NCI-H82 (cell line): ENCODE measurements at regions not wholly inside any gene's neighbourhood (a gene's known extent, or its start where the extent isn't known, plus 50 kb on each side); places are given as distances from the start of the nearest gene placed in this dataset.

Experiments used
- DNase-seq: peaks from one replicate; lab custom pipeline; 2025; lab: John Stamatoyannopoulos, UW

GRCh38 chr1:68378296-68379084 is 71.3 kb downstream of the RPE65 start:
- peak; percentile 89 for DNase-seq

- DNase-seq: peak; percentile 88
These were observed 72.7 kb downstream of the RPE65 start for GRCh38 chr1:68377098-68377497.

DNA sequence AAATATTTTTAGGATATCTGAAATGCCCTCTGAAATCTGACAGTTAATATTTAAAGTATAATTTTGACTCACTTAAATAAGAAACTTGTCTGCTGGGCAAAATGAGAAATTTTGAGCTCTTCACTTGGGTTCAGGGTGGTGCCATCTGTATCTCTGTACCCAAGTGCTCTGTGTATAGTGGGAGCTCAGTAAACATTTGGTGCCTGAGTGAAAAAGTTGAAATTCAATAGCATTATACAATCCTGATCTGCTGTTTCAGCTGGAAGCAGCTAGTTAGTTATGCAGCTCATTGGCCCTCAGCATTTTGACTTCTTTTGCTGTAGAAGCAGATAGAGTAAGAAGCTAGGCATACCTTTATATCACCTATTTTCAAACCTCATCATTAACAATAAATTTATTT is 73.3 kb downstream of the RPE65 start:
- DNase-seq: peak; percentile 21

- no peak for DNase-seq
These were observed 73.8 kb downstream of the RPE65 start for GRCh38 chr1:68375919-68376318.

DNA sequence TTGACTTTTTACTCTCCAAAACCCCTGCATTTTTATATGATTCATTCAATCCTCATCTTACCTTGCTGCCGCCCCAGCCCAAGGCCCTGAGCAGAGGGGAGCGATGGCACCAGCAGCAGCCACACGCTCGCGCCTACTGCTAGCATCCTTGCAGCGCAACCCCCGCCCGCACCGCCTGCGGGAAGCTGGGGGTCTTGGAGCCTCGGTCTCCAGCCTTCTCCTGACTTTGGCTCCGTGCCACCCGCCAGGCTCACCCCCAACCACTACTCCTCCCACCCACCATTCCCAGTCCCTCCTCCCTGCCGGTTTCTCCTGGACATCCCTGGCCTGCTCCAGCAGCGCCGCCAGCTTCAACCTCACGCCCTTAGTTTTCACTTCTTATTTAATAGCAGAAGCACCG is 76.6 kb downstream of the RPE65 start:
- no peak for DNase-seq

DNA sequence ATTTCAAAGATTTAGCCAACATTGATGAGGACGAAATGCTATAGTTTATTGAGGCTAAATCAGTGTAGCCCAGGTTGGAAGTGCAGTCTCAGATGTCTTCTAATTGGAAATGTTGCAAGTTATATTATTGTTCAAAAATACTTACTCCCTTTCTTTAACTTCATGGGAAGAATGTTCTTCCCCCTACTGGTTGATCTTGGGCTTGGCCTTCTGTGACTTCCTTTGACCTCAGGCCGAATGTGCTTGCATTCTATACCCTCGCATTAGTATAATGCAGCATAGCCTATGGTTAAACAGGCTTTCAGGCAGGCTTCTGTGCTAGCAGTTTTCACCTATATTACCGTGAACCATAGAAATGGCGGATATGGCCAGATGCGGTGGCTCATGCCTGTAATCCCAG is 77.3 kb downstream of the RPE65 start:
- DNase-seq: peak; percentile 9

DNA sequence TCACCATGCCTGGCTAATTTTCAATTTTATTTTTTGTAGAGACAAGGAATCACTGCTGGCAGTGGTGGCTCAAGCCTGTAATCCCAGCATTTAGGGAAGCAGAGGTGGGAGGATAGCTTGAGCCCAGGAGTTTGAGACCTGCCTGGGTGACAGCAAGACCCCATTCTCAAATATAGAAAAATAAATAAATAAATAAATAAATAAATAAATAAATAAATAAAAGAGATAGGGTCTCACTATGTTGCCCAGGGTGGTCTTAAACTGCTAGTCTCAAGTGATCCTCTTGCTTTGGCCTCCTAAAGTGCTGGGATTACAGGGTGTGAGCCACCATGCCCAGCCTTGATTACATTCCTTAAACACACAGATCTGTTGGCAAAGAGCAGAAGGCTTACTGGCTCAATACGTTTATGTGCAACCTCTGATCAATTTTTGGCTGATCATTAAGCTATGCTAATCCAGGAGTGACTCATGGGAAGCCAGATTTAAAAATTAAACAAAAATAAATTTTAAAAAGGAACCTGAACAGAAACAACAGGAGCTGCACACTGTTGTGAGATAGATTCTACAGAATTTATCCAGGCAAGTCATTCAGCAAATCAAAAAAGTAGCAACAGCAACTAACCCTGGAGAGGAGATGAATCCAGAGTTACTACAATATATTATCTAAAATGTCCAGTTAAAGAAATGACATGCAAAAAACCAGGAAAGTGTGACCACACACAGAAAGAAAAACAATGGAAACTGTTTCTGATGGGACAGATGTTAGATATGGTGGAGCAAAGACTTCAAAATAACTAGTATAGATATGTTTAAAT is 79.4 kb downstream of the RPE65 start:
- DNase-seq: no peak

- no peak for DNase-seq
These were observed 83.2 kb downstream of the RPE65 start for GRCh38 chr1:68366572-68366971.

GRCh38 chr1:68365709-68366382 is 83.9 kb downstream of the RPE65 start:
- DNase-seq: no peak

DNA sequence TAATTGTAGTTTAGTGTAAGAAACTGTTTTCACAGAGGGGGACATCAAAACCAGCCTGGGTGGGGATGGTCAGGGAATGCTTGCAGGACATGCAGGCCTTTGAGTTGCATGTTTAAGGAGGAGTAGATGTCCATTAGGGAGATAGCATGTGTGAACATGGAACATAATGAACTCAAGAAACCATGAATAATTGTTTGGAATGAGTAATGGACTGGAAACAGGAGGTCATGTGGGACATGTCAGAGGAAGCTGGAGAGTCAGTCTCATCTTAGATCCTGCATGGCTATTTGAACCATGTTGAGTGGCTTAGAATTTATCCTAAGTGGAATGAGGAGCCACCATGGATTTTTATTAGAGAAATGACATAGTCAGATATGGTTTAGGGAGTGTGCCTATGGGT is 86.4 kb downstream of the RPE65 start:
- DNase-seq: no peak

- DNase-seq: no peak
These were observed 88.3 kb downstream of the RPE65 start for GRCh38 chr1:68361346-68361910.

- DNase-seq: no peak
These were observed 90.7 kb downstream of the RPE65 start for GRCh38 chr1:68359045-68359444.

- DNase-seq: peak; percentile 67
These were observed 91.3 kb downstream of the RPE65 start for GRCh38 chr1:68358439-68358838.

DNA sequence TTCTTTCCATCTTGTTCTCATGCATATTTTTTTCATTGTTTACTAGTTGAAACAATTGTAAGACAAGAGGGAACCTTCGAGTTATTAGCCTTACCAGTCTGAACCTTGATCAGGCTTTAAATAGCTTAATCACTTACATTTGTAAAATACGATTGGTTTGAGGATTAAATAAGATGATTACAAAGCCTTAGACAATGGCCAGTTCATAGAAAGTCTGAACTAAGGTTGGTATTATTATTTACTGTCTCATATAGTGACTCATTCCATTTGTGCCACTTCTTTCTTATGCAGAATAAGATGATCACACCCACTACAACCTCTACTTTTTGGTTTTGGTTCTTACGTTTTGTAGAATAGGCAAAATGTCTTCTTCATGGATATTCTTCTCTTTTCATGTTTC is 94.1 kb downstream of the RPE65 start:
- peak; percentile 11 for DNase-seq

DNA sequence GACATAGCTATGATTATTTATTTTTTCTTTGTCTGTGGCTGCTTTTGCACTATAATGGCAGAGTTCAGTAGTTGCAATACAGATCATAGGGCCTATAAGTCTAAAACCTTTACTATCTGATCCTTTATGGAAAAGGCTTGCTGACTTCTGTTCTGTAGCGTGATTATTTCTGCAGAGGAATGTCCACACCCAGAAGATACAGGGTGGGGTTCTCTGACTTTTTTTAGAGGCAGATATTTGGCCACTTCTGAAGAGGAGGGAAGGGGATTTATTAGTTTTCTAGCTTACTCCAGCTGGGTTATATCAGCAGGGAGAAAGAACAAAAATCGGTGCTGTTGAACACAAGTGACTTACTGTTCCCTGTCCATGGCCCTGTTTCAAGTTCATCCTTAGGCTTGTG is 97.6 kb downstream of the RPE65 start:
- DNase-seq: no peak

DNA sequence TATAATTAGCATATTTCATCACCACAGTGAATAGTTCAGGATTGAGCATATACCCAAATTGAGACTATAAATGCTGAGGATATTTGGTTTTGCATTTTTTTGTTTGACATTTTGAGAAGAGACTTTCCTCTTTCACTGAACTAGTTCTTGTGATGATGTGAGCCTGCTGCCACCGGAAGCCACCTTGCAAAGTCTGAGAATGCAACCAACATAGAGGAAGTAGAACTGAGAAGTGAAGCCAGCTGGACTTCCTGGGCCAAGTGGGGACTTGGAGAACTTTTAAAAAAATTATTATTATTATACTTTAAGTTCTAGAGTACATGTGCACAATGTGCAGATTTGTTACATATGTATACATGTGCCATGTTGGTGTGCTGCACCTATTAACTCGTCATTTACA is 102.3 kb downstream of the RPE65 start:
- no peak for DNase-seq

DNA sequence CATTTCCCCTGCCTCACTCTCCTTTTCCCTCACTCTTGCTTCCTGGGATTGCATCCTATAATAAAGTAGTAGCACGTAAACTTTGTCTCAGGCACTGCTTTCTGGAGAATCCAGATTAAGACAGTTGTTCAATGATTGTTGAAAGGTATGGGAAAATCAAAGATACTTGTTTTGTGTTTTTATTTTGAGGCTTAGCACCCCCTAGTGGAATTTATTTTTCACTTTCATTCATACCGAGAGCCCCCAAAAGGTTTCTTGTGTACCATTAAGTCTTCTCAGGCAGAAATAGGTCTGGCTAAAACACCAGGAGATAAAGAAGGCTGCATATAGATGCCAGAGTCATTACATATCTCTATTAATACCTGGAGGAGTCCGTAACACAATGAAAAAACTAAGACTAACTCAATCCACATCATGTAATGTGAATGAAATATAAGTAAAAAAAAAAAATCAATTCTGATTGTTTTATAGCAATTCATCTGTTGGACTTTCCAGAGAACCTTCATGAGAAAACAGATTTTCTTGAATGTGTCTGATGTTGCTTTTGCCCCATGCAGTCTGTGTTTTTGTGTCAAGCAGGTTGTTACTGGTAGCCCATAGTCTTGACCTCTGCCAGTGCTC is 103.5 kb downstream of the RPE65 start:
- DNase-seq: peak; percentile 45

DNA sequence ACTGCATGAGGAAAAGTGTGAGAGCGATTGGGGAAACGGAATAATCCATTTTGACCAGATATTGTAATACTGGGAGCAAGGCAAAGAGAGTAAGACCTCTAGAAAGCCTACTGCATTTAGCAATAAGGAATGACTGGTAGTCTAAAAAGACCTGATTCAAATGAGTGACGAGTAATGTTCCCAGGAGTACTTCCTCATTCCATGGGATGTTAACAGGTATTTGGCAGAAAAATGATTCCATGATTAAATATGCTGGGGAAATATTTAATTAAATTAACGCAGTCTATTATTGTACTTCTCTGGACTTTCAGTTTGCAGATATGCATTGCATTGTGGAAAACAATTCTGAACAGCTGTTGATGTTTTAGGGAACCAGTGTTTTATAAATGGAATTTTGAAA is 105.5 kb downstream of the RPE65 start:
- DNase-seq: no peak

GRCh38 chr1:68340951-68341350 is 108.6 kb upstream of the WLS start:
- no peak for DNase-seq

GRCh38 chr1:68339505-68339904 is 107.2 kb upstream of the WLS start:
- DNase-seq: no peak

- no peak for DNase-seq
These were observed 105.8 kb upstream of the WLS start for GRCh38 chr1:68338081-68338480.

- DNase-seq: no peak
These were observed 99.7 kb upstream of the WLS start for GRCh38 chr1:68332041-68332440.
